GM19239 (cell line): ENCODE measurements at regions not wholly inside any gene's neighbourhood (a gene's known extent, or its start where the extent isn't known, plus 50 kb on each side); places are given as distances from the start of the nearest gene placed in this dataset.
"Not testable (repeated sequence)": the region's sequence is repeated elsewhere in the genome, so short reads cannot be mapped to it uniquely, and the experiment has no call there.

Experiments used
- DNase-seq: peaks from one replicate; pipeline ENCODE4 v3.0.0; 2011; ENCODE audit warnings: low spot score; ENCODE audit not compliant: insufficient read length
- FAIRE-seq: peaks from 2 replicates; lab custom pipeline; 2011; peaks lifted over from hg19 to GRCh38; lab: Jason Lieb, UNC

DNA sequence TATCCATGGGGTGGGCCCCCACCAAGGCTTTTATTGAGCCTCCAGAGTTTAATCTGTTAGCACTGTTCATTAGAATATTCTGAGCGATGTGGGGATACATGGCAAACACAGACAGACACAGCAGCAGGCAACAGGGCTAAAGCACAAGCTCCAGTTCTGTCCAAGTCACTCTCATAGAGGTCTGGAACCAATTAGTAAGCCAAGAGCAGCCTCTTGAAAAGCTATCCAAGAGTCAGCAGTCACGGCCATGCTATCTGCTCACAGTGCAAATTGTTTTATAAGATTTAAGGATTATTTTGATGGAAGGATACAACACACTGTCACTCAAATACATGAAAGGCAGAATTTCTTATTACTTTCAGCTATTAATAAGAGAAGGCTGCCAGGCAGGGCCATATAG is 86.4 kb upstream of the DGKB start:
- FAIRE-seq (no peak), DNase-seq (no peak)

DNA sequence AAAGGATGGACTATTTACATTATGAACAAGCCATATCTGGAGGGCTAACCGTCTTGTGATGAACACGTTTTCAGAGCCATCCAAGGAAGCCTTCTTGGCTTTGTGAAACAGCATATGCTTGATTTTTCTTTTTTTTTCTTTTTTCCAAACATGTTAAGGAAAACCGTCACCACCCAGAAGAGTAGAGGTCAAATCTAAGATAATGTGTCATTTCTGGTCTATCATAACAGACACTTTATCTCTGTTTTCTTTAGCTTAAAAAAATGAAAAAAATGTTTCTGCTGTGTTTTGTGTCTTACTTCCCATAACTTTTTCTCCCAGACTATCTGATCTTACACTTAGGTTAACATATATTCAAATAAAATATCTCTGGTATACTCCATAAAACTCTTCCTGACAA is 76.1 kb upstream of the DGKB start:
- FAIRE-seq: no peak

DNA sequence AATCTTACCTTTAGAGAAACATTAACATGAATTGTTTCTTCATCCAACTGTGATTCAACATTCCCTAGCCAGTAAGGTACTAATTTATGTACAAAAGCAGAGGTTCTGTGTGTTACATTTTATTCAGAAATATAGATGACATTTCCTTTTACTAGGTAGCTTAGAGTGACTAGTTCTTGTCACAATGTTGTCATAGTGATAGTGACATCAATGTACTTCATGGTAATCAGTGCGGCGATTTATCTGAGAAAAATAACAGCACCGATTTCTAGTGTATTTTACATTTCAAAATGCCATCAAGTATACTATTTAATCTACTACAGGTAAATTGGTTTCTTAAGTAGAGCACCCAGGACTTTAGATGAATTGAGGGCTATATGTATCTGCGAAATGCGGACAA is 72.1 kb upstream of the DGKB start:
- DNase-seq (no peak), FAIRE-seq (no peak)

More for the DNA sequence above, 76.1 kb upstream of the DGKB start:
- no peak for DNase-seq

DNA sequence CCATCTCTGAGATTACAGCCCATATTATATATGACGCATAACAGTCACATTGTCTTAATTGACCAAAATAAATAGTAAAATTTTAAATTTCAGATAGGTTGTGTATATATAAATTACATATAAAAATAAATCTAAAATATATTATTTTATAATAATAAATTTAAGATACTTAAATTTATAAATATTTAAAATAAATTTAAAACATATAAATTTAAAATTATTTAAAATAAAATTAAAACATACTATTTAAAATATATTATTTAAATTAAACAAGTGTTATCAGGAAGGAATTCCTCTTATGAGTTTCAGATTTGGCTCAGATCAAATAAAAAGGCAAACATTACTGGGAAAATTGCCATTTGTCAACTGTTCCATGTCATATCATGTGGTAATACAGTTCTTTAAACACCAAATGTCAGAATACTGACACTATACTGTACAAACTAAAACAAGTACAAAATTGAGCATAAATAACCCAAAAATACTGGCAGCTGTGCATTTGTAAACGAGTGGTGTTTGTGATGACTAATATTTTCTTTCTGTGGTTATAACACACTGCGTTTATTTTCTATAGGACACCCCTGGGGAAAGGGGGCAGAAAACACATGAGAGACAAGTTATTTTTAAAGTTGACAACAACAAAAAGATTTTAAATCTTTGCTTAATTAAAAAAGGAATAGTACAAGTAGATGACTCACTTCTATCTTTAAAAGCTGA is 71.3 kb upstream of the DGKB start:
- no peak for DNase-seq

DNA sequence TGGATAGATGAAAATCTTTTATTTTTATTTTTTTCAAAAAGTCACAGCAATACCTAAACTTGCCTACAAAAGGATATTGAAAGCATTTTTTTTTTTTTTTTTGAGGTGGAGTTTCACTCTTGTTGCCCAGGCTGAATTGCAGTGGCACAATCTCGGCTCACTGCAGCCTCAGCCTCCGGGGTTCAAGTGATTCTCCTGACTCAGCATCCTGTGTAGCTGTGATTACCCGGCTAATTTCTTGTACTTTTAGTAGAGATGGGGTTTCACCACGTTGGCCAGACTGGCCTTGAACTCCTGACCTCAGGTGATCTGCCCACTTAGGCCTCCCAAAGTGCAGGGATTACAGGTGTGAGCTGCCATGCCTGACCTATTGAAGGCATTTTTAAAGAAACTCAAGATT is 69.1 kb upstream of the DGKB start:
- not testable (repeated sequence) for DNase-seq, FAIRE-seq

More for the DNA sequence above, 71.3 kb upstream of the DGKB start:
- FAIRE-seq: no peak

DNA sequence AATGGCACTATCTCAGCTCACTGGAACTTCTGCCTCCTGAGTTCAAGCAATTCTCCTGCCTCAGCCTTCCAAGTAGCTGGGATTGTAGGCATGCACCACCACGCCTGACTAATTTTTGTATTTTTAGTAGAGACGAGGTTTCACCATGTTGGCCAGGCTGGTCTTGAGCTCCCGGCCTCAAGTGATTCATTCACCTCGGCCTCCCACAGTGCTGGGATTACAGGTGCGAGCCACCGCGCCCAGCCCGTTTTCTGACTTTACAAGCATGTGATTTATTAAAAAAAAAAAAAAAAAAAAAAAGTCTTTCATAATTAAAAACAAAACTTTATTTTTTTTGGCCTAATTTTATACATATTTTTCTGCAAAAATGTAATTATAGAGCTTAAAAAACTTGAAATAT is 64.8 kb upstream of the DGKB start:
- DNase-seq, FAIRE-seq: not testable (repeated sequence)

DNA sequence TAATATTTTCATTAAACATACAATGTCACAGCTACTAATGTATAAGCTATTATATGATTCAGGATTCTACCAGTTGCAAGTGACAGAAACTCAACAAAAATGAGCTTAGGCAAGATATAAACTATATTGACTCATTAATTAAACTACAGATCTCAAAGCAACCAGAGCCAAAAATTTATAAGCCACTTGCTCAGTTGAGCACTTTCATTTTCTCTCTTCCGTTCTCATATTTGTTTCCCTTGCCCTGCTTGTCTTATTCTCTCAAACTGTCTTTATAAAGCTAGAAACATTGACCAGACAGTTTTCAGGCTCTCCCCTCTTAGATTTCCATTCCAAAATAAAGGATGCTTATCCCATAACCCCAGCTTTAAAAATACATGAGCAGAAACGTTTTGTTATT is 60.2 kb upstream of the DGKB start:
- DNase-seq (no peak), FAIRE-seq (no peak)

DNA sequence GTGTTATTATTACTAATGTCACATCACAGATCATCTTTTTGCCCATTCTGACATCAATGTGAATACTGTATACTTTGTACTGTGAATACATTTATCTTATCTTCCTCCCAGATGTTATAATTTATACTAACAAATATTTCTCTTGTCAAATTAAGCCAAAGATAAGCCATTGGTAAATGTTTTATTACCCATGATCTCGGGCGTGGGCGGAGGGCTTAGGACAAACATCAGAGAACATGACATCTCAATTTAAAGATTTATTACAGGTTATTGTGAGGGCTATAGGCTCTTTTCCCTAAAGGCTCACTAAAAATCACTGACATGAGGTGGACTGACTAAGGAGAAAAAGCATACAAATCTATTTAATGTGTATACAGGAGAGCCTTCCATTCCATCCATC is 58.2 kb upstream of the DGKB start:
- DNase-seq: no peak
- FAIRE-seq: no peak

DNA sequence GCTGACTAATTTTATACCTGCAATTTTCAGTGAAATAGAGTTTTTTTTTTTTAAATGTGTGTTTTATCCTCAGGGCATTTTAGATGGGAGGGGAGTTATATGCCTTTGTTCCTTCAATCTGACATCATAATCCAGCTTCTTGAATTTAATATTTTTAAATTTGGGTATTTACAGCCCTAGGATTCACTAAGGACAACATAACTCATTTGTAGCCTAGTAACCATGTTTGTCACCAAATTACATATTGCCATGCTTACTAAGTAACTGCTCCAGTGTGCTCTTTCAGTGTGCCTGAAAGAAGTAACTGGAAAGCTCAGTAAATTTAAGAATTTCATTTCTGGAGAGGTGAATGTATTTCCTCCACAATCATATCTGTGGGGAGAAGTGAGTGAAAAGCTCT is 56.8 kb upstream of the DGKB start:
- no peak for FAIRE-seq
- no peak for DNase-seq

DNA sequence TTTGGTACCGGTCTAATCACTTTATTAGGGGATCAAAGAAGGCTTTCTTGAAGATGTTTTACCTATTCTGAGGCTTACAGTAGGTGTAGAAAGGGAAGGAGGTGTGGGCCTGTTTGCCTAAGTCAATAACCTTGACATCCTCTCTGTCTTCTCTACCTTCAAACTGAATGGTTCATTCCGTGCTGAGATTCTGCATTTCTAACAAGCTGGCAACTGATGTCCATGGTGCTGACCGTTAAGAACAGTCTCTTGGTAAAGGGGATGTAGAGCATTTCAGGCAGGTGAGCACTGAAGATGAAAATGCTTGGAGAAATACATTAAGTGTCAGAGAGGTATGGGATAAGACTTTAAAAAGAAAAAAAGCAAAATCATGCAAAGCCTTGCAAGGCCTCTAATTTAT is 51.5 kb upstream of the DGKB start:
- no peak for DNase-seq
- no peak for FAIRE-seq
